ENCODE measurements at regions not wholly inside any gene's neighbourhood (a gene's known extent, or its start where the extent isn't known, plus 50 kb on each side); places are given as distances from the start of the nearest gene placed in this dataset.

- Histone ChIP-seq H3K9ac (ENCODE audit: low read depth, low read length) (no peak overlapping the region), H3K18ac (ENCODE audit: low read depth, low read length) (no peak overlapping the region), H3K36me3 (ENCODE audit: control insufficient read depth, insufficient read depth, low read length) (no peaks in the 10 kb centered on the region), H3K23ac (ENCODE audit: low read depth, low read length) (no peak overlapping the region), H4K8ac (ENCODE audit: low read depth in 2 of 2, low read length in 2 of 2) (no peak overlapping the region), H2BK5ac (ENCODE audit: low read depth, low read length, poor library complexity, severe bottlenecking) (no peak overlapping the region), H3K9me3 (ENCODE audit: control insufficient read depth, insufficient read depth, low read length) (peaks cover 6% of the 10 kb centered on the region), H2BK15ac (ENCODE audit: low read depth, low read length) (no peak overlapping the region), H3K4me1 (ENCODE audit: control insufficient read depth, insufficient read depth, low read length) (no peaks in the 10 kb centered on the region), H2AFZ (replicated peaks; ENCODE audit: low read length, poor library complexity) (no peak overlapping the region), H4K5ac (ENCODE audit: low read depth, low read length) (no peak overlapping the region), H3K27ac (ENCODE audit: insufficient read depth, low read length) (no peak overlapping the region), H3K9me1 (ENCODE audit: insufficient read depth, low read length) (no peaks in the 10 kb centered on the region), H2BK20ac (ENCODE audit: low read depth, low read length) (no peak overlapping the region), H2AK5ac (ENCODE audit: low read depth, low read length) (no peak overlapping the region), H3K56ac (ENCODE audit: extremely low read depth, insufficient read depth, low read length) (no peak overlapping the region), H4K91ac (ENCODE audit: insufficient read depth, low read depth, low read length) (no peak overlapping the region), H2AK9ac (replicated peaks; ENCODE audit: low read depth, low read length, poor library complexity) (no peak overlapping the region), H3K4me3 (ENCODE audit: insufficient read depth, low read depth, low read length) (no peak overlapping the region), H2BK120ac (ENCODE audit: low read depth, low read length) (no peak overlapping the region), H3K4me2 (ENCODE audit: low read depth, low read length) (no peak overlapping the region), H3K79me1 (ENCODE audit: low read depth in 1 of 2, low read length in 2 of 2) (no peaks in the 10 kb centered on the region), H3K27me3 (ENCODE audit: control insufficient read depth, insufficient read depth, low read length) (peaks cover 27% of the 10 kb centered on the region), H3K14ac (replicated peaks; ENCODE audit: low read depth, low read length) (no peak overlapping the region), H4K20me1 (ENCODE audit: insufficient read depth, low read length) (no peaks in the 10 kb centered on the region), H3K4ac (ENCODE audit: low read depth, low read length) (no peak overlapping the region)
- ChIA-PET POLR2A (ENCODE audit: unreplicated experiment) (no interaction called here), CTCF (no interaction called here)
- TF ChIP-seq SMC3 (IDR thresholded peaks at IDR 0.05; ENCODE audit: low read depth, low read length): no peak
- TF ChIP-seq CEBPB (IDR thresholded peaks at IDR 0.05; ENCODE audit: low read depth, low read length): no peak
- no peak for TF ChIP-seq CTCF (conservative IDR thresholded peaks at IDR 0.05; ENCODE audit: low read depth, low read length)
- no peak for TF ChIP-seq USF2 (IDR thresholded peaks at IDR 0.05; ENCODE audit: low read depth, low read length)
- TF ChIP-seq FOS (IDR thresholded peaks at IDR 0.05; ENCODE audit: low read depth, low read length): no peak
- no peak for TF ChIP-seq MAZ (IDR thresholded peaks at IDR 0.05; ENCODE audit: borderline replicate concordance, low read depth, low read length)
- TF ChIP-seq RAD21 (IDR thresholded peaks at IDR 0.05; ENCODE audit: low read length): no peak
- TF ChIP-seq ELK1 (IDR thresholded peaks at IDR 0.05; ENCODE audit: borderline replicate concordance, low read depth, low read length): no peak
- TF ChIP-seq NFE2L2 (IDR thresholded peaks at IDR 0.05; ENCODE audit: low read depth, low read length): no peak
- no peak for TF ChIP-seq MXI1 (IDR thresholded peaks at IDR 0.05; ENCODE audit: borderline replicate concordance, low read depth, low read length)
- TF ChIP-seq BHLHE40 (IDR thresholded peaks at IDR 0.05; ENCODE audit: low read depth, low read length): no peak
- no peak for TF ChIP-seq POLR2A (IDR thresholded peaks at IDR 0.05; ENCODE audit: low read depth, low read length)
- no peak for TF ChIP-seq CHD1 (IDR thresholded peaks at IDR 0.05; ENCODE audit: low read depth, low read length)
- no peak for TF ChIP-seq RCOR1 (IDR thresholded peaks at IDR 0.05; ENCODE audit: insufficient replicate concordance, low read length)
- in situ Hi-C loops (cut with MboI; ENCODE audit: low sequenced_read_pairs) (no loop called here), dilution Hi-C loops (cut with HindIII; ENCODE audit: low sequenced_read_pairs, unreplicated experiment) (no loop called here), intact Hi-C loops (cut with micrococcal nuclease) (no loop called here)
- no peak for ATAC-seq (ENCODE audit: low read depth)
- no TSS peak for BruUV-seq (replicated peaks)
- no peak for DNase-seq
- WGBS, 2 experiments (ENCODE audit: extremely low coverage in 2 of 2, insufficient read length in 1 of 2): no CpG with 5 or more reads among the region's 1 CpG
Measured at GRCh38 chr5:171673328-171673727, 112.3 kb upstream of the SMIM23 start.
